GM19328 (cell line): ENCODE measurements at regions not wholly inside any gene's neighbourhood (a gene's known extent, or its start where the extent isn't known, plus 50 kb on each side); places are given as distances from the start of the nearest gene placed in this dataset.
"Not testable (repeated sequence)": the region's sequence is repeated elsewhere in the genome, so short reads cannot be mapped to it uniquely, and the experiment has no call there.

ENCODE experiments used
- ATAC-seq: cut with Tn5 transposase; IDR thresholded peaks from one replicate; pipeline ENCODE4 v1.9.1; 2021; ENCODE audit warnings: mild to moderate bottlenecking, moderate library complexity; ENCODE audit not compliant: unreplicated experiment

GRCh38 chr1:190809312-190809711 is 331.6 kb upstream of the BRINP3 start:
- ATAC-seq = no peak

DNA sequence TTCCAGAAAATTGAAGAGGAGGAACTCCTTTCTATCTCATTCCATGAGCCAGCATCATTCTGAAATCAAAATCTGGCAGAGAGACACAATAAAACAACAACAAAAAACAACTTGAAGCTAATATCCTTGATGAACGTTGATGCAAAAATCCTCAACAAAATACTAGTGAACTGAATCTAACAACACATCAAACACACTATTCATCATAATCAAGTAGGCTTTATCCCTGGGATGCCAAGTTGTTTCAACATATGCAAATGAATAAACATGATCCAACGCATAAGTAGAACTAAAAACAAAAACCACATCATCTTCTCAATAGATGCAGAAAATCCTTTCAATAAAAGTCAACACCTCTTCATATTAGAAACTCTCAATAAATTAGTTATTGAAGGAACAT is 335.3 kb upstream of the BRINP3 start:
- ATAC-seq = no peak

GRCh38 chr1:190832511-190832910 is 354.8 kb upstream of the BRINP3 start:
- ATAC-seq = no peak

DNA sequence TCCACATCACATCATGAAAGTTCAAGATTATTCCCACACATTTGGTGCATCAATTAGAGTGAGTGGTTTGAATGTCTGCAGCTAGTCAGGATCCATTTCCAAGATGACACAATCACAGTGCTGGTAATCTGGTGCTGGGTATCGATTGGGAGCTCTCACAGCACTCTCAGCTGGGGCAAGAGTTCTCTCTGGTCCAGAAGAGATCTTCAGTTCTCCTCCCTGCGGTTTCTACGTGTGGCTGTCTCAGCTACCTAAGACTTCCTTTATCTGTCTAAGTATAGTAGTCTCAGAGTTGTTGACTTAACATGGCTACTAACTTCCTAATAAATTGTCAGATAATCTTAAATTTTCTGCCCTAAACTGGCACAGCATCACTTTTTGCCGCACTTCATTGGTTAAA is 358.0 kb upstream of the BRINP3 start:
- ATAC-seq = no peak

GRCh38 chr1:190837200-190837599 is 359.5 kb upstream of the BRINP3 start:
- ATAC-seq = not testable (repeated sequence)

DNA sequence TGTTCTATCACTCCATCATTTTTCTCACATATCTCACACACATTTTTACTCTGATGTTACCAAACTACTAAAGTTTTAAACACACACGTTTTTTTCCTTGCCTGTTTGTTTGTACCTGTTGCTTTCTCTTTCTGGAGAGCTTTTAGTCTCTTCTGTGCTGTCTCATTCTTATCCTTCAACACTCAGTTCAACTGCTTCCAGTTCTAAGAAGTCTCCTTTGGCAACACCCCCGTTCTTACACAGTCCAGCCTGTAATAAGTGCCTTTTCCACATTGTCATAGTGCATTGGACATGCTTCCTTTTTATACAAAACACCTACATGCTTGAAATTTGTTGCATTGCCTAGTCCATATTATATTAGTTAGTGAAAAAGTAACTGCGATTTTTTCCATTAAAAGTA is 360.2 kb upstream of the BRINP3 start:
- ATAC-seq = no peak

DNA sequence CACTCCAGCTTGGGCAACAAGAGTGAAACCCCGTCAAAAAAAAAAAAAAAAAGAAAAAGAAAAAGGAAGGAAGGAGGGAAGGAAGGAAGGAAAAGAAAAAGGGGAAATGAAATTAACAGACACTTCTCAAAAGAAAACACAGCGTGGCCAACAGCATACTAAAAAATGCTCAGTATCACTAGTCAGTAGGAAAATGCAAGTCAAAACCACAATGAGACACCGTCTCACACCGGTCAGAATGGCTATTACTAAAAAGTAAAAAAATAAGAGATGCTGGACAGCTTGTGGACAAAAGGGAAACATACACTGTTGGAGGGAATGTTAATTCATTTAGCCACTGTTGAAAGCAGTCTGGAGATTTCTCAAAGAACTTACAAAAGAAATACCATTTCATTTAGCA is 369.5 kb upstream of the BRINP3 start:
- ATAC-seq = no peak

- ATAC-seq = no peak
These were observed 371.7 kb upstream of the BRINP3 start for GRCh38 chr1:190849346-190849745.

DNA sequence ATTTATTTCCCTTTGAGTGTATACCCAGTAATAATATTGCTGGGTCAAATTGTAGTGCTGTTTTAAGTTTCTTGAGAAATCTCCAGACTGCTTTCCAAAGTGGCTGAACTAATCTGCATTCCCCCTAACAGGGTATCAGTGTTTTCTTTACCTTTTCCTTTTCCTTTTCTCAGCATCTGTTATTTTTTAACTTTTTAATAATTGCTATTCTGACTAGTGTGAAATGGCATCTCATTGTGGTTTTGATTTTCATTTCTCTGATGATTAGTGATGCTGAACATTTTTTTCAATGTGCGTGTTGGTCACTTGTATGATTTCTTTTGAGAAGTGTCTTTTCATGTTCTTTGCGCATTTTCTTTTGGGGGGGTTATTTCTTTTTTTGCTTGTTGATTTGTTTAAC is 374.9 kb upstream of the BRINP3 start:
- no peak for ATAC-seq

- ATAC-seq = no peak
These were observed 380.5 kb upstream of the BRINP3 start for GRCh38 chr1:190858140-190858539.

DNA sequence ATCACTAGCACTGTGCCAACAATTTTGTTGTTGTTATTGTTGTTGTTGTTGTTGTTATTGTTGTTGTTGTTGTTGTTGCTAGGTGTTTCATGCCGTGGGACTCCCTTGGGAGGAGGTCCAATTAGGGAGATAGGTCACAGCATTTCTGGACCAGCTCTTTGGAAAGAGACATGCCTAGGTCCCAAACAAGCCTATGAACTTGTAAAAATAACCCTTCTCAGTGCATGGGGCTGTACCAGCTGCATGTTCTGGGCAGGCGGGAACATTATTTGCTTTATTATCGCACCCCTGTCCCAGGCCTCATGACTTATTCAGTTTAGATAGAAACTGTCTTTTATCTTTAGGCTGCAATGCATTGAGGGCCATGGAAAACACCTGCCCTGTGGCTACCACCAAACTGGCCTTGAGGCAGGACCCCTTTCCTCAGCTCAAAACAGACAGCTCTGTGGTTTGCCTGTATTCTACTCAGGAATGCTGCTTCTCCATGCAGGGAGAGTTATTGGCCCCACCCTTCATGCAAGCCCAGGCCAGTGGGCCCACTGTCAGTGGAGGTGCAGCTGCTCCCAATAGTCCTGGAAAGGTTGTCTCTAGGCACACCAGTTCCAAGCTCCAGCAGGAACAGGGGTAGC is 386.5 kb upstream of the BRINP3 start:
- no peak for ATAC-seq

DNA sequence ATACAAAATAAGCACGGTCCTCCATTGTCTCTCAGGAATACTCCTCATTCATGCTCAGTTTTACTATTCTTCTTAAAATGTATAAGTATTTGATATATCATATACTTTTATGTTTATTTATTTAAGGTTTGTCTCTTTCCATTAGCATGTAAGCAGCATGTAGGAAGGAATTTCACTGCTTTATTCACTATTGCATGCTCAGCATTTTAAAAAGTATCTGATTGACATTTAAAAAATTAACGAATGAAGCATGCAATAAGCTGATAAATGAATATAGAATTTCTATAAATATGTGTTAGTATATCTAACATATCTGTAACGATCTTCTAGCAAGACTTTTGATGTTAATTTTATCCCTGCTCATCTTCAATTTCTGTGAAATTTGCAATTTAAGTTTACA is 402.7 kb upstream of the BRINP3 start:
- no peak for ATAC-seq

DNA sequence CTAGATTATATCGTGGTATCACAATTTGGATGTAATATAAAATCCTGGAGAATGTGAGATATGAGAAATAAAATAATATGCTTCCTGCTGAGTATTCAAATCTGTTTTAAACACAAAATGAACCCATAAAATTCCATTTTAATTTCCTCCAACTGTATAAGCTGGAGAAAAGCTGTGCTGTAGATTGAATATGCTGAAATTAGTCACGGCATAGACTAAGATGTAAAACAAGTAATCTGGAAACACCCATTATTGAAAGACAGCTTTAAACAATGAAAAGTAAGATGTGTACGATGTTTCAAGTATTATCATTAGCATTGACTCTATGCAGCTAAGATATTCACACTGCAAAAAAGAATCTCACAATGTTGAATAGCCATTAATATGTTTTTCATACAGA is 403.4 kb upstream of the BRINP3 start:
- no peak for ATAC-seq

DNA sequence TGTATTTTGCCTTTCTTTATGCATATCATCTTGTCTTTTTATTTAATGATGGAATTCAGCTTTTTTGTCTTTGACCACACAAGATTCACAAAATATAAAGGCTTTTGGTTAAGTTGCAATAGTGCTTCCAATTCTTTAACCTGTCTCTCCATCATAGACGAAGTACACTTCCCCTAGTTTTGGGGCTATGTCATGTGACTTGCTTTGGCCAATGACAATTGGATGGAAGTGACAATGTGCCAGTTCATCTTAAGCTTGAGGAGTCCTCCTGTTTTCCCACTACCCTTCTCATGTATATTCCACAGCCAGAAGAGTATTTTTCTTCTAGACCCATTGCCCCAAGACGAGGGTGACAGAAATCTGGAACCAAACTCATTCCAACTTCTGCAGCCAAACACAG is 419.6 kb upstream of the BRINP3 start:
- ATAC-seq = no peak

DNA sequence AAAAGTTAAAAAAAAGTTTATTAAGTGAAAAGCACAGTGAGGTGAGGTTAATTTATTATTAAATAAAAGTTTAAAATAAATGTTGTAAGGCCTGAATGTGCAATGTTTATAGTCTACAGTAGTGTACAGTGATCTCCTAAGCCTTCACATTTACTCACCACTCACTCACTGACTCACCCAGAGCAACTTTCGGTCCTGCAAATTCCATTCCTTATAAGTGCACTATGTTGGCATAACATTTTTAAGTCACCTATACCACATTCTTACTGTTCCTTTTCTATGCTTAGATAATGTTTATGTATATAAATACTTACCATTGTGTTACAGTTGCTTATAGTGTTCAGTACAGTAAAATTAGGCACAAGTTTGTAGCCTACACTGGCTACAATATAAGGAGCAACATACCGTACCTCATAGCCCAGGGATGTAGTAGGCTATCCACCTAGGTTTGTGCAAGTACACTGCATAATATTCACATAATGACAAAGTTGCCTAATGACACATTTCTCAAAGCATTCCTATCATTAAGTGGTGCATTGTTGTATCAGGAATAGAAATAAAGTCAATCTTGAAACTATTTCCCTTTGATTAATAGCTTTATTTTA is 426.5 kb upstream of the BRINP3 start:
- ATAC-seq = no peak

GRCh38 chr1:190906206-190906725 is 428.6 kb upstream of the BRINP3 start:
- no peak for ATAC-seq

DNA sequence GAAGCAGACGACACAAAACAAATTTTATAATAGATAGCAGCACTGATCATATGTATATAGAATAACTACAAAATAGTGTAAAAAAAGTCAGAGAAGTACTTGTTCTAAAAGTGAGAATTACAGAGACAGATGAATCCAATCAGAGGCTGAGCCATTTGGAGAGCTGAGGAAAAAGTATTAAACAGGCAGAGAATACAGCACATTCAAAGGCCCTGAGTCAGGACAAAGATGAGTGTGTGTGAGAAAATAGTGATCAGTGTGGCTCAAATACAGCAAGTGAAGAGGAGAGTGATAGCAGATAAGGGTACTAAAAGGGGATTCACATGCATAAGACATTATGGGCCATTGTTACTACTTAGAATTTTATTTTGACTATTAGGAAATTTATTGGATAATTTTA is 430.6 kb upstream of the BRINP3 start:
- ATAC-seq = no peak

GRCh38 chr1:190908691-190909090 is 431.0 kb upstream of the BRINP3 start:
- no peak for ATAC-seq

DNA sequence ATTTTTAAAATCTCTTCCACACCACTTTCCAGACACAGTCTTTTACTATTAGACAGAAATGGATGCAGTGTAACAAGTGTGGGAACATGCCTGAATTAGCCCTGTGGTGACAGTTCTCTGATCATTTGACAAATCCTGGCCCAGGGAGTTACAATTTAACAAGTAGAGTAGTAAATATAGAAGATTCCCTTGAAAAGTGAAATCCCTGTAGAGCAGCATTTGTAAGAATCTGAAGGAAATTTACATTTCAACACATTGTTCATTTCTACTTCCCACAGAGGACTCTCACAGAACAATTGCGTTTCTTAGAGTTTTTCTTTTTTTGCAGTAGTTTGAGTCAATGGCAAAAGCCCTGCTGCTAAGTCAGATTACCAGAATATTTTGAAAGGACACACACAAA is 458.3 kb upstream of the BRINP3 start:
- no peak for ATAC-seq

GRCh38 chr1:190936337-190936736 is 458.7 kb upstream of the BRINP3 start:
- ATAC-seq = no peak

GRCh38 chr1:190940951-190941350 is 463.3 kb upstream of the BRINP3 start:
- no peak for ATAC-seq

DNA sequence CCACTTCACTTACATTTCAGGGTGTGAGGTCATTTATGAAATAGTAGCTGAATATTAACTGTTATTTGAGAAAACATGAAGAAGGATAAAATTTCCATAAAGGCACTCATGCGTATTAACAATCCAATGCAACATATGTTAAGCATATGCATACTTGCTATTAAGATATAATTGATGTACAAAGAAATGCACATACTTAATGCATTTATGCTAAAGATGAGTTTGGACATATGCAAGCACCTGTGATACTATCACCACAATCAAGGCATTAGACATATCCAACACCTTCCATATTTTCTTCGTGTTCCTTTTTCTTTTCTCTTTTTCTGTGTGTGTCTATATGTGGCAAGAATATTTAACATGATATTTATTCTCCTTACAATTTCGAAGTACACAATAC is 464.8 kb upstream of the BRINP3 start:
- ATAC-seq = no peak

- not testable (repeated sequence) for ATAC-seq
These were observed 466.1 kb upstream of the BRINP3 start for GRCh38 chr1:190943722-190944121.
